ENCODE measurements at regions not wholly inside any gene's neighbourhood (a gene's known extent, or its start where the extent isn't known, plus 50 kb on each side); places are given as distances from the start of the nearest gene placed in this dataset.
"Not testable (repeated sequence)": the region's sequence is repeated elsewhere in the genome, so short reads cannot be mapped to it uniquely, and the experiment has no call there.

- H4K20me1 ChIP-seq (ENCODE audit: insufficient read depth); H3K27me3 ChIP-seq (ENCODE audit: insufficient read depth, low read depth); CTCF ChIA-PET; intact Hi-C loops (cut with micrococcal nuclease; ENCODE audit: unreplicated experiment); H3K27ac ChIP-seq; POLR2A ChIA-PET (ENCODE audit: unreplicated experiment); H3K79me2 ChIP-seq (ENCODE audit: low read depth); H3K4me2 ChIP-seq; H3K36me3 ChIP-seq (ENCODE audit: low read depth); H3K4me1 ChIP-seq (replicated peaks; ENCODE audit: insufficient read depth); H3F3A ChIP-seq (ENCODE audit: insufficient read depth, low read depth); BruUV-seq (replicated peaks); DNase-seq; H3K4me3 ChIP-seq; H3K9me3 ChIP-seq (ENCODE audit: insufficient read depth, low read depth); H3K9me2 ChIP-seq (ENCODE audit: insufficient read depth); H2AFZ ChIP-seq: not testable (repeated sequence)
Measured at GRCh38 chr9:66814038-66814437, 86.5 kb upstream of the ZNF658 start.

GRCh38 chr9:66819510-66819909, 81.0 kb upstream of the ZNF658 start:
- BruUV-seq (replicated peaks); H3K27ac ChIP-seq; DNase-seq: not testable (repeated sequence)

GRCh38 chr9:66820014-66820660, 80.4 kb upstream of the ZNF658 start:
- intact Hi-C loops (cut with micrococcal nuclease; ENCODE audit: unreplicated experiment); H3K27ac ChIP-seq: not testable (repeated sequence)

More at GRCh38 chr9:66819510-66819909, 81.0 kb upstream of the ZNF658 start:
- POLR2A ChIA-PET (ENCODE audit: unreplicated experiment); H3F3A ChIP-seq (ENCODE audit: insufficient read depth, low read depth); CTCF ChIA-PET; H3K4me1 ChIP-seq (replicated peaks; ENCODE audit: insufficient read depth); H3K4me2 ChIP-seq; H4K20me1 ChIP-seq (ENCODE audit: insufficient read depth); H3K36me3 ChIP-seq (ENCODE audit: low read depth); H3K9me3 ChIP-seq (ENCODE audit: insufficient read depth, low read depth); intact Hi-C loops (cut with micrococcal nuclease; ENCODE audit: unreplicated experiment); H2AFZ ChIP-seq; H3K79me2 ChIP-seq (ENCODE audit: low read depth); H3K4me3 ChIP-seq; H3K27me3 ChIP-seq (ENCODE audit: insufficient read depth, low read depth); H3K9me2 ChIP-seq (ENCODE audit: insufficient read depth): not testable (repeated sequence)

GRCh38 chr9:66824169-66824568, 76.4 kb upstream of the ZNF658 start:
- H3K79me2 ChIP-seq (ENCODE audit: low read depth); H4K20me1 ChIP-seq (ENCODE audit: insufficient read depth); H3K27ac ChIP-seq; H3K4me1 ChIP-seq (replicated peaks; ENCODE audit: insufficient read depth); CTCF ChIA-PET; H3K4me3 ChIP-seq; DNase-seq; H3F3A ChIP-seq (ENCODE audit: insufficient read depth, low read depth); POLR2A ChIA-PET (ENCODE audit: unreplicated experiment); H3K9me3 ChIP-seq (ENCODE audit: insufficient read depth, low read depth); H3K36me3 ChIP-seq (ENCODE audit: low read depth); H3K9me2 ChIP-seq (ENCODE audit: insufficient read depth); BruUV-seq (replicated peaks); H3K27me3 ChIP-seq (ENCODE audit: insufficient read depth, low read depth); H3K4me2 ChIP-seq; H2AFZ ChIP-seq; intact Hi-C loops (cut with micrococcal nuclease; ENCODE audit: unreplicated experiment): not testable (repeated sequence)

More at GRCh38 chr9:66820014-66820660, 80.4 kb upstream of the ZNF658 start:
- POLR2A ChIA-PET (ENCODE audit: unreplicated experiment); H3K36me3 ChIP-seq (ENCODE audit: low read depth); BruUV-seq (replicated peaks); H3K9me2 ChIP-seq (ENCODE audit: insufficient read depth); H3K79me2 ChIP-seq (ENCODE audit: low read depth); H3K4me3 ChIP-seq; H3F3A ChIP-seq (ENCODE audit: insufficient read depth, low read depth); H3K4me1 ChIP-seq (replicated peaks; ENCODE audit: insufficient read depth); H4K20me1 ChIP-seq (ENCODE audit: insufficient read depth); H3K4me2 ChIP-seq; H2AFZ ChIP-seq; CTCF ChIA-PET; H3K27me3 ChIP-seq (ENCODE audit: insufficient read depth, low read depth); H3K9me3 ChIP-seq (ENCODE audit: insufficient read depth, low read depth); DNase-seq: not testable (repeated sequence)

GRCh38 chr9:66829853-66830252, 70.7 kb upstream of the ZNF658 start:
- BruUV-seq (replicated peaks); H2AFZ ChIP-seq; H3F3A ChIP-seq (ENCODE audit: insufficient read depth, low read depth); H3K27me3 ChIP-seq (ENCODE audit: insufficient read depth, low read depth); H3K4me2 ChIP-seq; H3K79me2 ChIP-seq (ENCODE audit: low read depth); H3K36me3 ChIP-seq (ENCODE audit: low read depth); H3K4me3 ChIP-seq; CTCF ChIA-PET; intact Hi-C loops (cut with micrococcal nuclease; ENCODE audit: unreplicated experiment); H3K4me1 ChIP-seq (replicated peaks; ENCODE audit: insufficient read depth); POLR2A ChIA-PET (ENCODE audit: unreplicated experiment); DNase-seq; H4K20me1 ChIP-seq (ENCODE audit: insufficient read depth); H3K9me2 ChIP-seq (ENCODE audit: insufficient read depth); H3K9me3 ChIP-seq (ENCODE audit: insufficient read depth, low read depth); H3K27ac ChIP-seq: not testable (repeated sequence)

GRCh38 chr9:66830777-66831497, 69.6 kb upstream of the ZNF658 start:
- intact Hi-C loops (cut with micrococcal nuclease; ENCODE audit: unreplicated experiment); H3K9me3 ChIP-seq (ENCODE audit: insufficient read depth, low read depth); POLR2A ChIA-PET (ENCODE audit: unreplicated experiment); BruUV-seq (replicated peaks); H3K4me1 ChIP-seq (replicated peaks; ENCODE audit: insufficient read depth); H3F3A ChIP-seq (ENCODE audit: insufficient read depth, low read depth); H2AFZ ChIP-seq; H3K4me2 ChIP-seq; H3K4me3 ChIP-seq; H3K9me2 ChIP-seq (ENCODE audit: insufficient read depth); H3K36me3 ChIP-seq (ENCODE audit: low read depth); H3K79me2 ChIP-seq (ENCODE audit: low read depth); H3K27me3 ChIP-seq (ENCODE audit: insufficient read depth, low read depth); CTCF ChIA-PET; DNase-seq; H3K27ac ChIP-seq; H4K20me1 ChIP-seq (ENCODE audit: insufficient read depth): not testable (repeated sequence)

- CTCF ChIA-PET; DNase-seq; H4K20me1 ChIP-seq (ENCODE audit: insufficient read depth); POLR2A ChIA-PET (ENCODE audit: unreplicated experiment); intact Hi-C loops (cut with micrococcal nuclease; ENCODE audit: unreplicated experiment); H3K4me3 ChIP-seq; H3K9me3 ChIP-seq (ENCODE audit: insufficient read depth, low read depth); H3K27me3 ChIP-seq (ENCODE audit: insufficient read depth, low read depth); H3K27ac ChIP-seq; H3K79me2 ChIP-seq (ENCODE audit: low read depth); H3F3A ChIP-seq (ENCODE audit: insufficient read depth, low read depth); H3K9me2 ChIP-seq (ENCODE audit: insufficient read depth); BruUV-seq (replicated peaks); H3K36me3 ChIP-seq (ENCODE audit: low read depth); H3K4me2 ChIP-seq; H2AFZ ChIP-seq; H3K4me1 ChIP-seq (replicated peaks; ENCODE audit: insufficient read depth): not testable (repeated sequence)
Measured at GRCh38 chr9:66832222-66832621, 68.3 kb upstream of the ZNF658 start.

Data from PC-9 (cell line).